NB4 (cell line): ENCODE measurements at regions not wholly inside any gene's neighbourhood (a gene's known extent, or its start where the extent isn't known, plus 50 kb on each side); places are given as distances from the start of the nearest gene placed in this dataset.
"Not testable (repeated sequence)": the region's sequence is repeated elsewhere in the genome, so short reads cannot be mapped to it uniquely, and the experiment has no call there.

Experiments
- CTCF ChIP-seq: IDR thresholded peaks from one replicate; pipeline ENCODE4 v1.5.1; 2012; ENCODE audit warnings: low read depth, low read length
- POLR2A ChIP-seq: IDR thresholded peaks from 2 replicates; pipeline ENCODE4 v1.6.1; 2011; ENCODE audit warnings: mild to moderate bottlenecking; ENCODE audit not compliant: insufficient read length; ENCODE audit errors: extremely low read depth
- TF ChIP-seq, protein P1 (sequence below): IDR thresholded peaks from 2 replicates; pipeline ENCODE4 v1.6.1; 2011; ENCODE audit warnings: low read depth, low read length

- TF ChIP-seq CTCF, POLR2A: not testable (repeated sequence)
- TF ChIP-seq, protein P1, sequence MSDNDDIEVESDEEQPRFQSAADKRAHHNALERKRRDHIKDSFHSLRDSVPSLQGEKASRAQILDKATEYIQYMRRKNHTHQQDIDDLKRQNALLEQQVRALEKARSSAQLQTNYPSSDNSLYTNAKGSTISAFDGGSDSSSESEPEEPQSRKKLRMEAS = not testable (repeated sequence)
Measured at GRCh38 chr4:189589201-189589600, 351.5 kb upstream of the FRG1 start.
